GM21423 (cell line): ENCODE measurements at regions not wholly inside any gene's neighbourhood (a gene's known extent, or its start where the extent isn't known, plus 50 kb on each side); places are given as distances from the start of the nearest gene placed in this dataset.
A peak's percentile ranks its signal among the peaks of the same experiment; 100 is the strongest.
"Not testable (repeated sequence)": the region's sequence is repeated elsewhere in the genome, so short reads cannot be mapped to it uniquely, and the experiment has no call there.

ENCODE experiments used
- ATAC-seq: cut with Tn5 transposase; IDR thresholded peaks from one replicate; pipeline ENCODE4 v1.9.1; 2021; ENCODE audit warnings: mild to moderate bottlenecking, moderate library complexity; ENCODE audit not compliant: unreplicated experiment

DNA sequence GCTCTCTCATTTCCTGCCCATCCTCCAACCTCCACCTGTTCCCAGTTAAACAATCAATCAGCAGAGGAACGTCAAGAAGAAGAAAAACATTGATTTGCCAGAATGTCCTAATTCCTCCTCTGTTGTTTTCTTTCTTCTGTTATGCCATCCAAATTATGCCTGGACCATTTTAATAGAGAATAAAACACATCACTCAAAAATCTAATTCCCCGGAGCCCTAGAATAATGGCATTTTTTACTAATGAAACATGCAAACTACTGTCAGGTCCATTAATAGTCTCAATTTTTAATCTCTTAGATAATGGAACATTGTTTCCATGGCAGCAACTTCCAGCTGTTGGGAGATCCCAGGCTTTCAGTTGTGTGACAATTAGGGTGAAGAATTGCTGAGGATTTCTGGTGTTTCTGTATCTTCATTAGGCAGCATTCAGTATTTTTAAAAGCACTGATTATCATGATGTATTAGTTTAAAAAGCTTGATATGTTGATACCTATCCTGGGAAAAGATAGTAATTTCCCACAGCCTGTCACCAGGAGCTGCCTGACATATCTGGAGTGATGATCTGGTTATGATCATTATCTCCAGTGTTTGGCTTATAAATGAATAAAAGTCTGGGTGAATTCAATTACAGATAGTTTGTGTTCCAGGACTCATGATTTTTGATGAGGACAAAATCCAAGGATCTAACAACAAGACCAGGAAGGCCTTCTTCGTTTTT lies 209.8 kb downstream of the TPBG start:
- ATAC-seq = no peak

GRCh38 chr6:82576284-82576683 lies 212.7 kb downstream of the TPBG start:
- ATAC-seq = no peak

DNA sequence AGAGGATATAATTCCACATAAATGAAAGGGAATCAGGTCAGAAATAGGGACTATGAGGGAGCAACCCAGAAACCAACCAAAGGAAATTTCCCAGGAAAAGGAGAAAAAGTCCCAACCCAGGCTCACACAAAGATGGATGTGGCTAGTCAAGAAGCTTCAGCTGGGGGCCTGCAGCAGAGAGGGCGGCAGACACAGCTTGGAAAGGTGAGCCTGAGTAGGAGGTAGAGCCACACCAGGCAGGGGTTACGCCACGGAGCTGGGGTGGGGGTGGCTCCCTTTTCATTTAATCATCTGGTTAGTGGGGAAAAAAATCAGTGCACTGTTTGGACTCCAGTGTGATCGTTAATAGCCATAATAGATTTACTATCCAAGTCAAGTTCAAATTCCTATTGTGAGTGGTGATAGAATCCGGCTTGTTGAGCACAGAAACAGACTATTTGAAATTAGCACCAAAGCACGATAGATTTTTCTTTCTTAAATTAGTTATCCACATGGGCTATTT lies 220.6 kb downstream of the TPBG start:
- no peak for ATAC-seq

DNA sequence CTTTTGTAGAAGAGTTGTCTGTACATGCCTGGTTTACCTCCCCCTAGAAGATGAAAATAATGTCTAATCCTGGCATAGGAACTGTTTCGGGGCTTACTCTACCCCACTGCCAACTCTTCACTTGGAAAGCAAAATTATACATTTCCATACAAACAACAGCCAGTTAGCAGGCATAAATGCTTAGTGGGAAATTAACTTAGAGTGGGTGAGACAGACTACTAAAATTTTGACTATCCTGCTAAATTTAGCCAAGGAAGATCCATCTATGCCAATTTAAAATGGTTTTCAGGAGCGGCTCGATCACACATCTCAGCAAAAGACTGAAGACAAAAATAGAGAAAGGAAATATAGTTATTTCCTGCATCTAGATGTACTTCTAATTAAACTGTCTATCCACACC lies 221.2 kb downstream of the TPBG start:
- no peak for ATAC-seq

- ATAC-seq = no peak
These were observed 224.4 kb downstream of the TPBG start for GRCh38 chr6:82588020-82588419.

- no peak for ATAC-seq
These were observed 225.3 kb downstream of the TPBG start for GRCh38 chr6:82588859-82589412.

GRCh38 chr6:82589509-82590206 lies 226.0 kb downstream of the TPBG start:
- peak; percentile 61 for ATAC-seq

- ATAC-seq = no peak
These were observed 233.6 kb downstream of the TPBG start for GRCh38 chr6:82597201-82597600.

GRCh38 chr6:82602776-82603175 lies 239.2 kb downstream of the TPBG start:
- ATAC-seq = no peak

GRCh38 chr6:82603871-82604270 lies 240.3 kb downstream of the TPBG start:
- no peak for ATAC-seq

- ATAC-seq = no peak
These were observed 244.5 kb downstream of the TPBG start for GRCh38 chr6:82607998-82608725.

DNA sequence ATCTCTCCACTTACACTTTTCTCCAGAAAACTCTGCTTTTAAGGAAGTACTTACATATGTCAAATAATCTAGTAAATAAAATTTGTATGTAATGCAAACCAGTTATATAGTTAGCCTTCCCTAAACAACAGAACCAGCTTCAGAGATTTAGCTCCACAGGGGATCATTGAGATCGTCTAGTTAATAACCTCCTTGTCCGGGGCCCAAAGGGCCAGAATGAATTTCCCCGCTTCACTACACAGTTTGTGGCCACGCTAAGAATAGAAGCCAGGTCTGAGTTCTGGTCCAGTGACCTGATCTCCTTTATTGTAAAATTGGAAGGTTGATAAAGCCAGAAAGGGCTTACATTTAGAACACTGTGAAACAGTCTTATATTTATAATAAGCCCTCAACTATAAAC lies 245.2 kb downstream of the TPBG start:
- ATAC-seq = no peak

GRCh38 chr6:82611751-82612150 lies 248.1 kb downstream of the TPBG start:
- ATAC-seq = no peak

DNA sequence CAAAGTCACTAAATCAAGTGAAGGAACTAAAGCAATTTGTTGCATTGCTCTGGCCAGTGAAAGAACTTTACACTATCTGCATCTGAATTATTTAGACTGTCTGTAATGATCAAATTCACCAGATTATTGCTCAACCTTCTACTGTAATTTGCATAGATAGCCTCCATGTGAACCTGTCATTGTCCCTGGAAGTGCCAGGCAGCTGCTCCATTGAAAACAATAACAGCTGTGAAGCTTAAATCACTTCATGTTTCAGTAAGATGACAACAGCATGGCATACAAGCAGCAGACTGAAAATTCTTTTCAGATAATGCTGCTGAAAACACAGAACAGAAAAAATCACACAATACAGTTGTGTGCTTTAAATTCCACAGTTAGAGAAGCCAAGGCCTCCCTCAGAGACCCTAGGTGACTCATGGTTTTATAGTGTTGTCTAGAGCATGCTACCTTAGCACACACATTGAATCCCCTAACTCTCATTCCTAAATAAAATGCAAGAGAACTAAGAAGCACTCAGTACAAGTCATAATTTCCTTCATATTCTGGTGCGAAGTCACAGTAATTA lies 248.9 kb downstream of the TPBG start:
- ATAC-seq = no peak

- no peak for ATAC-seq
These were observed 250.9 kb downstream of the TPBG start for GRCh38 chr6:82614518-82614917.

DNA sequence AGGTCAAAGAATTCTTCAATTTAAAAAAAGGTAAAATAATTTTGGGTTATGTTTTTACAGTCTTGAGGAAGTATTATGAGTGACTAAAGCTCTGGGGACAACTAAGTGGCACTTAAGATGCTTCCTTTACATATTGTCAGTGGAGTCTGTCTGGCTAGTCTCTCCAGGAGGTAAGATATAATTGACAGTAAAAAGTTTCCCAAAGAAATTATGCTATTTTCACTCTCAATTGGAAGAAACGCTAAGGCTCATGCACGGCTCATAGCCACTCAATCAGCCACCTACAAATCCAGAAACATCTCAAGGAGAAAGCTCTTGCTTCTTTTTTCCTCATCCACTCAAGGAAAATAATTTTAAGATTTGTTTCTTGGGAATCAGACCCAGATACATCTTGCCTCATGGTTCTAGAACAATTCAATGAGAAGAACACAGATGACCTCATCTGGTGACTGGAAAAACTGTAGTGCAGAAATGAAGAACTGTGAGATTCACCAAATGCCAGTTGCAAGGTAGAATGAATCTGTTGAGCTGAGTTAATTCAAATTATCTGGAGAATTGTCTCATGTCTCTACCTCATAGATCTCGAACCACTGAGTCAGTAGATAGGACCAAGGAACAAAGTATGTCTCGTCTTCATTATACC lies 252.9 kb downstream of the TPBG start:
- ATAC-seq = no peak

- ATAC-seq = no peak
These were observed 254.0 kb downstream of the TPBG start for GRCh38 chr6:82617648-82618047.

DNA sequence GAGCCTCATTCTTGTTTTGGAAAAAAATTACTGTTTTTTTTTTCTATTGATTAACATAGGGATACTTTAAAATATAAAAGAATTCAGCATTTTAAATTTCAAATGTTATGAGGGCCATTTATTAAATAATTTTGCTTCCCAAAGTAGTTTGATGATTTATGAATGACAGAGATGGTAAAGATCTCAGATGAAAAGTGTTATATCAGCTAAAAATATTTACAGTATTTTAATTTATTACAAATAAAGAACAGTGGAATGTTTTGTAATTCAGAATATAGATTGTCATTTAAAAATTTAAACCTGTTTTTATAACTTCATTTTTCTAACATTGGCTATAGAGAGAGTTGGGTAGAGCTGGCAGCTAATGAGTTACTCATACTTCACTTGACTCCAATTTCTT lies 256.0 kb downstream of the TPBG start:
- ATAC-seq = no peak

DNA sequence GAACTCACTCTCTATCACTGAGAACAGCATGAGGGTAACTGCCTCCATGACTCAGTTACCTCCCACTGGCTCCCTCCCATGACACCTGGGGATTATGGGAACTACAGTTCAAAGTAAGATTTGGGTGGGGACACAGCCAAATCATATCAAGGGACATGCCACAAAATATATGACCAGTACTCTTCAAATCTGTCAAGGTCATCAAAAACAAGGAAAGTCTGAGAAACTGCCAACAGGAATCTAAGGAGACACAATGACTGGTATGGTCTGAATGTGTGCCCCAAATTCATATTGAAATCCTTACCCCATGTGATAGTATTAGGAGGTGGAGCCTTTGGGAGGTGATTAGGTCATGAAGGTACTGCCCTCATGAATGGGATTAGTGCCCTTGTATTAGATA lies 258.8 kb downstream of the TPBG start:
- ATAC-seq = no peak

DNA sequence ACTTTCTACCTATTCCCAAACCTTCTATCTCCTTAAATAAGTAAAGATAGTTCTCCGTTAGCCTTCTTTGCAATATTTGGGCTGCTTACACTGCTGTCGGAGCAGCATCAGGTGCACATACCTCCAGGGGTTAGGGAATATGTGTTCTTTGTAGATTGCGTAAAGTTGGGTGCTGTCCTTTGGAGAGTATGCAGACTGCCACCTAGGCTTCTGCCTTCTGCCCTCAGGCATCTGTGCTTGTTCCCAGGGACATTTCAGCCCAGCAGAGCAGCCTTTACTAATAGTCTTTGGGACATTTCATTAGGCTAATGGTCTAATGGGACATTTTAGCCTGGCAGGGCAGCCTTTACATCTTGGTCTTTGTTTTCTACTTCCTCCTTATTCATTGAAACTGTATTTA lies 260.6 kb downstream of the TPBG start:
- ATAC-seq = no peak

DNA sequence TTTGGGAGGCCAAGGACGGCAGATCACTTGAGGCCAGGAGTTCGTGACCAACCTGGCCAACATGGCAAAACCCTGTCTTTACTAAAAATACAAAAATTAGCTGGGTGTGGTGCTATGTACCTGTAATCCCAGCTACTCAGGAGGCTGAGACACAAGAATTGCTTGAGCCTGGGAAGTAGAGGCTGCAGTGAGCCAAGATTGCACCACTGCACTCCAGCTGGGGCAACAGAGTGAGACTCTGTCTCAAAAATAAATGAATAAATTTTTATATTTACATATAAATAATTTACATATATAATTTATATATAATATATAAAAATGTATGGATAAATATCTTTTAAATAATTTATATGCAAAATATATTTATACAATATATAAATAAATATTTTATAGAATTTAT lies 263.3 kb downstream of the TPBG start:
- not testable (repeated sequence) for ATAC-seq
